ENCODE measurements at regions not wholly inside any gene's neighbourhood (a gene's known extent, or its start where the extent isn't known, plus 50 kb on each side); places are given as distances from the start of the nearest gene placed in this dataset.

- TF ChIP-seq RFX5 (IDR thresholded peaks at IDR 0.05; ENCODE audit: borderline replicate concordance, low read depth, low read length), result no peak
- no peak for TF ChIP-seq BACH1 (IDR thresholded peaks at IDR 0.05; ENCODE audit: low read length)
- TF ChIP-seq CREB1 (IDR thresholded peaks at IDR 0.05), result no peak
Measured at GRCh38 chr13:105471673-105472072, 1063.8 kb downstream of the EFNB2 start (continued).
